GM19238 (cell line): ENCODE measurements at regions not wholly inside any gene's neighbourhood (a gene's known extent, or its start where the extent isn't known, plus 50 kb on each side); places are given as distances from the start of the nearest gene placed in this dataset.

Experiments
- DNase-seq: peaks from one replicate; pipeline ENCODE4 v3.0.0; 2011; ENCODE audit warnings: low spot score; ENCODE audit not compliant: insufficient read length

- DNase-seq = no peak
These were observed 338.1 kb upstream of the SFSWAP start for GRCh38 chr12:131372706-131373195.

- DNase-seq = no peak
These were observed 335.5 kb upstream of the SFSWAP start for GRCh38 chr12:131375261-131375971.

- DNase-seq = no peak
These were observed 334.9 kb upstream of the SFSWAP start for GRCh38 chr12:131375972-131376345.

- DNase-seq = no peak
These were observed 332.6 kb upstream of the SFSWAP start for GRCh38 chr12:131378176-131378842.

- no peak for DNase-seq
These were observed 331.8 kb upstream of the SFSWAP start for GRCh38 chr12:131378861-131379665.

- DNase-seq = no peak
These were observed 331.2 kb upstream of the SFSWAP start for GRCh38 chr12:131379738-131380137.

GRCh38 chr12:131380220-131380964, 330.5 kb upstream of the SFSWAP start:
- no peak for DNase-seq

GRCh38 chr12:131380965-131381705, 329.8 kb upstream of the SFSWAP start:
- DNase-seq = no peak

GRCh38 chr12:131381716-131382430, 329.0 kb upstream of the SFSWAP start:
- DNase-seq = no peak

GRCh38 chr12:131383291-131383690, 327.6 kb upstream of the SFSWAP start:
- DNase-seq = no peak

GRCh38 chr12:131383741-131384543, 326.9 kb upstream of the SFSWAP start:
- no peak for DNase-seq

GRCh38 chr12:131384544-131384855, 326.4 kb upstream of the SFSWAP start:
- no peak for DNase-seq

- no peak for DNase-seq
These were observed 325.4 kb upstream of the SFSWAP start for GRCh38 chr12:131385313-131386166.

GRCh38 chr12:131386167-131386521, 324.7 kb upstream of the SFSWAP start:
- no peak for DNase-seq

GRCh38 chr12:131386781-131387180, 324.1 kb upstream of the SFSWAP start:
- no peak for DNase-seq

- DNase-seq = no peak
These were observed 323.4 kb upstream of the SFSWAP start for GRCh38 chr12:131387281-131388163.
